GM20000 (cell line): ENCODE measurements at regions not wholly inside any gene's neighbourhood (a gene's known extent, or its start where the extent isn't known, plus 50 kb on each side); places are given as distances from the start of the nearest gene placed in this dataset.

Experiments used
- DNase-seq: peaks from one replicate; pipeline ENCODE4 v3.0.0; 2012; ENCODE audit warnings: low spot score
- CTCF ChIP-seq: IDR thresholded peaks from 2 replicates; pipeline ENCODE4 v1.5.1; 2012; ENCODE audit warnings: mild to moderate bottlenecking, control low read depth; ENCODE audit errors: extremely low read depth, missing control alignments

DNA sequence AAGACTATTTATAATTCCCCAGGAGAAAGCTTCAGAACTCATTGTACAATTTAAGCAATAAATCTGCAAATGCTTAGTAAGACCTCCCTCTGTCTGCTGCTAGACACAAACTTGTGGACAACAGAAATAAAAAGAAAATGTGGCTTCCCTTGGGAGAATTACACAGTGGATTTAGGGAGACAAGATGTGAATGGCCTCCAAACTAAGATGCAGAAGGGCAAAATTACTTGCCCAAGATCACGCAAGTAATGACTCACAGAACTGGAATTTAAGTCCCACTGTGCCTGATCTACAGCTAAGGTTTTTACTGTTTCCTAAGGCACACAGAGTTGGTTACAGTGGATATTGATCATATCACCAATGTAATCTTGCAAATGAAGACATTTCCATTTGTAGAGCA lies 947.0 kb downstream of the NLGN4Y start:
- no peak for DNase-seq
- no peak for TF ChIP-seq CTCF

DNA sequence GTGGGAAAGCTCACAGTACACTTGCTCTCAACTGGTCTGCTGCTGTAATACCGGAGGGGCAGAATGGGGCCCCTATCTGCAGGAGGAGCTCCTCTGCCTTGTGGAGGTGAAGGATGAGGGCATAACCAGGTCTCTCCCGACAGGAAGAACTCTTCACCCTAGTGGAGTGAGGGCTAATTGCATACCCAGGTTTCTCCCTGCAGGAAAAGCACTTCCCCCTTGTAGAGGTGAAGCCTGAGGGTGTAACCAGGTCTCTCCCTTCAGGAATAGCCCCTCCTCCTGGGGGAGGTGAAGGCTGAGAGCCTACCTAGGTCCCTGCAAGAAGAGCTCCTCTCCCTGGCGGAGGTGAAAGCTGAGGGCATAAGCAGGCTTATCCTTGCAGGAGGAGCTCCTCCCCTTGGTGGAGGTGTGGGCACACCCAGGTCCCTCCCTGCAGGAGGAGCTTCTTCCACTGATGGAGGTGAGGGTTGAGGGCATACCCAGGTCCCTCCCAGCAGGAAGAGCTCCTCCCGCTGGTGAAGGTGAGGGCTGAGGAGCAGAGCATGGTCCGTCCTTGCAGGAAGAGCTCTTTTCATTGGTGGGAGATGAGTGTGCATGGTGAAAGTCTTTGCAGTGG lies 954.1 kb downstream of the NLGN4Y start:
- DNase-seq: no peak
- TF ChIP-seq CTCF: no peak

- no peak for DNase-seq
- no peak for TF ChIP-seq CTCF
Measured at GRCh38 chrY:15500536-15500935, 976.2 kb downstream of the NLGN4Y start.

GRCh38 chrY:15501181-15501580 lies 976.9 kb downstream of the NLGN4Y start:
- no peak for TF ChIP-seq CTCF
- no peak for DNase-seq

- DNase-seq: no peak
- no peak for TF ChIP-seq CTCF
Measured at GRCh38 chrY:15510288-15510687, 986.0 kb downstream of the NLGN4Y start.

DNA sequence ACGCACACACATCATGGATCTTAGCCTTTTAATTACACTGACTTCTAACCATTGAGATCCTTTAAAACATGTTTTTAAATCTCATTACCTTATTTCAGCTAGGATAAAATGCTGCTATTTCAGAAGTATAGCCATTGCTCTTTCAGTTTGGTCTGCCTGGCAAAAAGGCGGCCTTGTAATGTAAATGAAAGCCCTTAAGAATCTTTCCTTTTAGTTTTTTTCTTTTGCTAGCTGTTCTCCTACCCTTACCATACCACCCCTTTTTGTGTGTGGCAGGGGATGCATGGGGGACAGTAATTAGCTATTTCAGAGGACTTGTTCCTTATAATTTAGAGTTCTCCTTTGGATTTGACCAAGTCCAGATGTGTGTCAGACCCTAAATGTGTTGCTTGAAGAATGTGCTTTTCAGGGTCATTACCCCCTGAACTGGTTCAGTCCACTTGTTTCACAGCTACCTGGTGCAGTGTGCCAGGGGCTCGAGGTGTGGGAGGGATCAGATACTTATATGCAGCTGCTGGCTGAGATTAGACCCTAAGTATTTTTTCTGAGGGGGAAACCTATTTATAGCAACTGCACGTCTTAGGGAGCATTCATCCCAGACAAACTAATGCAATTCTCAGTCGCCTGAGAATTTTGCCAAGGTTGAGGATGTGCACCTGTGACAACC lies 986.8 kb downstream of the NLGN4Y start:
- no peak for DNase-seq
- no peak for TF ChIP-seq CTCF

GRCh38 chrY:15535131-15535530 lies 1010.8 kb downstream of the NLGN4Y start:
- no peak for DNase-seq
- TF ChIP-seq CTCF: no peak
